GM19438 (cell line): ENCODE measurements at regions not wholly inside any gene's neighbourhood (a gene's known extent, or its start where the extent isn't known, plus 50 kb on each side); places are given as distances from the start of the nearest gene placed in this dataset.

Experiments used
- ATAC-seq: cut with Tn5 transposase; IDR thresholded peaks from one replicate; pipeline ENCODE4 v1.9.1; 2021; ENCODE audit warnings: low read depth; ENCODE audit not compliant: unreplicated experiment

DNA sequence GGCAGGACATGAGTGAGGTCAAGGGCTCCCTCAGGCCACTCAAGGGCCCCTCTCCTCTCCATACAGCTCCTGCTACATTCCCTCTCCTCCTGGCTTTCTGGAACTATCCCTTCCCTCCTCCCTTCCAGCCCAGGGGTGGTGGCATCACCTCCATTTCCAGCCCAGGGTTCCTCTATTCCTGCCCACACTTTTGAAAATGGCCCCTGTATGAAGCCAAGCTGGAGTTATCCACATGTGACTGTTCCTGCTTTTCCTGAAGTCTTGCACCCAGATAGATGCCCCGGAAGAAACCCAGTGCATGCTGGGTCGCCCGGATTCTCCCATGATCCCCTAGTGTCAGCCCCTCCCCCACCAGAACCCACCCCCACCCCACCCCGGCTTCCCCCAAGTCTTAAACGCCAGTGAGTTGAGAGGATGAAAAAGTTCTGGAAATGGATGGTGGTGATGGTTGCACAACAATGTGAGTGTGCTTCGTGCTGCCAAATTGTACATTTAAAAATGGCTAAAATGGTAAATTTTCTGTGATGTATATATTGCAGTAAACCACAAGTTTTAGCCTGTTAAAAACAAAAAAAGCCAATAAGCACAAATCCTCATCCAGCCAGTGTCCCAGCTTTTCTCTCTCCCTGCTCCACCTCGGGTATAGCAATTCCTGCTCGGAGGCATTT, 136.9 kb downstream of the SCARB1 start:
- no peak for ATAC-seq

DNA sequence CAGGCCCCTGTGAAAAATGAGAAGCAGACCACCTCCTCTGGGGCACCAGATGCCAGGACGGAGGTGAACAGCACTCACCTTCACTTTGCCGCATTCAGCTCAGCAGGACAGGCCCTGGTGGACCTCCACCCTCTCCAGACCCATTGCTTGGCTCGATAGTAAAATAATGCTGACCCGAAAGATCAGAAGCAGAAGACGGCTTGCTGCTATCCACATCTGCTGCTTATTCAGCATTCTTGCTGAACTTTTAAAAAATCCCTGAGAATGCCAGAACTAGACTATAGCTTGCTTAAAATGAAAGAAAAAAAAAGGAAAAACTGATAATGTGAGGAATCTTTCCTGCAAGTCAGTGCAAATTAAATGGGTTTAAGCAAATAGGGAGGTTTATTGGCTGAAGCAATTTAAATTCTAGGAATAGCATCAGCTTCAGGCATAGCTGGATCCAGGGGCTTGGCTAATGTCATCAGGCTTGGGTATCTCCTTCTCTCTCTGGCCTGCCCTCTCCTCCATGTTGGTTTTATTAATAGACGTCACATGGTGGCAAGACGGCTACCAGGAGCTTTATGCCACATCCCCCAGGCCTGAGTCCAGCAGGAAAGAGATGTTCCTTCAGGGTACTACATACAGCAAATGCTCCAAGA, 137.9 kb downstream of the SCARB1 start:
- no peak for ATAC-seq

DNA sequence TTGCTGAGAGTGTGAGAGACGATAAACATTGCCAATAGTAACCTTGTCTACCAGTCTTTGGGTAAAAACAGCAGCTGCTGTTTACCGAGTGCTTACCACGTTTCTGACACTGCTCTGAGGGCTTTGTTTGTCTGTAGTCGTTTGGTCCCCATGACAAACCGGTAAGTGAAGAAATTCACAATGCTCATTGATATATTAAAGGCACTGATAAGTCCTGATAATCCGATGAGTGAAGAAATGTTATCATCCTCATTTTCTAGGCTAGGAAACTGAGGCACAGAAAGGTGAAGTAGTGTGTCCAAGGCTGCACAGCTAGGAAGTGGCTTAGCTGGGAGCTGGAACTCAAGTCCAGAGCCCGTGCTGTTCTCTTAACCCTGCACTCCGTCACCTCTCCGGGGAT, 138.6 kb downstream of the SCARB1 start:
- no peak for ATAC-seq

DNA sequence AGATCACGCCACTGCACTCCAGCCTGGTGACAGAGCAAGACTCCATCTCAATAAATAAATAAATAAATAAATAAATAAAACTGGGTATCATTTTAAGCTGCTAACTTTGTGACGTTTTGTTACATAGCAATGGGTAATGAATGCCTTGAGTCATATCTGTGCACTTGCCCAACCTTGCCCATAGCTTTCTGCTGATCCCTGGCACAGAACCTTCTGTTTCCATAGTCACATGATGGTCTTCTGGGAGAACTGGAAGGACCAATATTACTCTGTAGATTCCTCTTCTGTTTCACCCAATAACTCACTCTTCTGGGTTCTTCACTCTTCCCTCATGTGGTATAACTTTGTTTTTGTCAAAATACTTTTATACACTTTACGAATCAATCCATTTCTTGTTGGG, 140.8 kb downstream of the SCARB1 start:
- ATAC-seq = no peak

DNA sequence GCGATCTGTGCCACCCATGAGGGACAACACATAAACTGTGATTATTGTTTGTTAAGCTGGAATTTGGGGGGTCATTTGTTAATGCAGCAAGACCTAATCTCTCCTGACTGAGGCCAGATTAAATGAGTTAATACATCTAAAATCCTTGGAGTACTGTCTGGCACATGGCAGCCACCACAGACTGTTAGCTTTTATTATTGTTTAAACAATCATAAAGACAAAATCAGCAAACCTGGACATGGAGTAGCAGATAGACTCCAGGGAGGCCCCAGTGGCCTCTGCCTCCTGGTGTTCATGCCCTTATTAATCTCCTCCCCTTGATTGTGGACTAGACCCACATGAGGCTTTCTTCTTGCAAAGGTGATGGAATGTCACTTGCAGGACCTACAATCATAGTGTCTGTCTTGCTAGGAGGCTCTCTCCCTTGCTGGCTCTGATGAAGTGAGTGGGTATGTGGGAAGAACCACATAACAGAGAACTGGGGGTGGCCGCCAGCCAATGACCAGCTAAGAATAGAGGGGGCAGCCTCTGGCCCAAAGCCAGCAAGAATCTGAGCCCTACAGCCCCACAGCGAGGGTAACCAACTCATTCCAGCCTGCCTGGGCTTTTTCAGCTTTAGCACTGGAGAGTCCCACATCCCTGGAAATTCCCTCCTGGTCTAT, 142.0 kb downstream of the SCARB1 start:
- no peak for ATAC-seq

DNA sequence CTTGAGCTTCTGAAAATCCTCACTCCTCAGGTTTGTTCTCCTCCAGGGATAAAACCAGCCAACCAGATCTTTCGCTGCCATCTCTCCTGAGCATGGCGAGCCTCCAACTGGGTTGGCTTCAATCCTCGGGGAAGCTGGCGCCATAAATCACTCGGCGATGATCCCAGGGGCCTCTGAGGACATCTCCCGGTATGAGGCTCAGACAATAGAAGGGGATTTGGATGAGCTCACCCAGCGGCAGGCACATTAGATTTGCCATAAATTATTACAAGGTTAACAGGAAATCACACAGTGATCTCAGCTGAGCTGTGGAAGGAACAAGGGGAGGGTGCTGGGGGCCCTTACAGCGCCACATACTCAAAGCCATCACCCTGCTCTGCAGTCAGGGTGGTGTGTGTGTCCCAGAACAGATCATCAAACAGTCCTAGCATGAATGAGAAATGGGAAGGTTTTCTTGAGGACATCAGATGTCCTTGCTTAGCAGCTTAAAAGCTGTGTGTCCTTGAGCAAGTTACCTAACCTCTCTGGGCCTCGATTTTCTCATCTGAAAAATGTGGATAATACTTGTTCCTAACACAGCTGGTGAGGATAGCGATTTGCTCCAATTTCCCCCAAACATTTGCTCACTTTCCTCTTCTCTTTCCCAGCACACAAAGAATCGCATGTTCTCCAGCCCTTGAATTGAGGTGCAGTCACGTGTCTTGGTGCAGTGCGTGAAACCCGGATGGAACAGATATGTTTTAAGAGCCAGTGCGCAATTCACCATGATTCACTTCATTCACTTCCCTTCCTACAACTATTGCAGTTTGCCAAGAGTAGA, 142.8 kb downstream of the SCARB1 start:
- no peak for ATAC-seq

DNA sequence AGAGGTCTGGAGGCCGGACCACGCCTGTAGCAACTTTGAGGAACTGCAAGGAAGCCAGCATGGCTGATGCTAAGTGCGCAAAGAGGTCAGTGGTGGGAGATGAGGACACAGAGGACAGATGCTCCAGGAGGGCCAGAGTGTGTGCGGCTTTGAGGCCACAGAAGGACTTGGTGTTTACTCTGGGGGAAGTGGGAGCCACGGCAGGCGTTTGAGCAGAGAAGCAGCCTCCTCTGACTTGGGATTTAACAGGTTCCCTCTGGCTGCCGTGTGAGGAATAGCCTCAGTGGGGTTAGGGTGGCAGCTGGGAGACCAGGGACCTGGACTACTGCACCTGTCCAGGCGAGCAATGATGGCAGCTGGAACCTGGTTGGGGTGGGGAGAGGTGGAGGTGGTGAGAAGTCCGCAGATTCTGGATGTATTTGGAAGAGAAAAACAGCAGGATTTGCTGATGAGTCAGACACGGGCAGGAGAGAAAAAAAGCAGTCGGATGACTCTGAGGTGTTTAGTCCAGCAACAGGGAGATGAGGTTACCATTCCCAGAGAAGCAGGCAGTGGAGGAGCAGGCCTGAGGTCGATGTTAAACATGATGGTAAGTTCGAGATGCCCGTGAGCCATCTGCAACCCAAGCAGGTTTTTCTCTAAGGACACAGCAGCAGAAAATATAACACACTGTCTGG, 143.5 kb downstream of the SCARB1 start:
- ATAC-seq = no peak

DNA sequence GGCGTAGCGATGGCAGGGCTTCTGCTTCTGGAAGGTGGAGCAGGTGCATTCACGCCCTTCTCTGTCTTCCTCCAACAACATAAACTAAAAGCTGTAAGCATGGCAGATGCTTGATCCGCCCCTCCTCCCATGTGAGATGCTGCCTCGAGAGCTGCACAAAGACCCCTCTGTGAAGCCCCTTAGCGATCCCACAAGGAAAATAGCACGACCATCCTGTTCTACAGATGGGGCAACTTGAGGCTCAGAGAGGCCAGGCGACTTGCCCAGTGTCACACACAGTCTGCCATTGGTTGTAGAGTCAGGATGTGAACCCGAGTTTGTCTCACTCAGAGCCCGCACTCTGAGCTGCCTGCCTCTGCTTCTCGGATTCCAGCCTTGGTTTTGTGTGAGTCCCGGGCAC, 144.4 kb downstream of the SCARB1 start:
- ATAC-seq = no peak

DNA sequence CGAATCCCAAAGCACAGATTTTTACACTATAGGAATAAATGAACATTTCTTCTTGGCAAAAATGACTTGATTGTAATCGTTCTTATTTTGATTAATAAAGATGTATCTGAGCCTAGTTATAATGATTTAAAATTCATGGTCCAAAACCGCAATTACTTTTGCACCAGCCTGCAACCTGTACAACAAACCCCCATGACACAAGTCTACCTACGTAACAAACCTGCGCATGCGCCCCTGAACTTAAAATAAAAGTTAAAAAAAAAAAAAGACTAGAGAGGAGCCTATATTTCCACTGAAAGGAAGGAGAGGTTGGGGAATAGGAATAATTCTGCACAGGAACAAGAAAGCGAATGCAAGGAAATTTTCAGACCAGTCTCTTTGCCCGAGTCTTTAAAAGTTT, 145.2 kb downstream of the SCARB1 start:
- ATAC-seq = no peak

DNA sequence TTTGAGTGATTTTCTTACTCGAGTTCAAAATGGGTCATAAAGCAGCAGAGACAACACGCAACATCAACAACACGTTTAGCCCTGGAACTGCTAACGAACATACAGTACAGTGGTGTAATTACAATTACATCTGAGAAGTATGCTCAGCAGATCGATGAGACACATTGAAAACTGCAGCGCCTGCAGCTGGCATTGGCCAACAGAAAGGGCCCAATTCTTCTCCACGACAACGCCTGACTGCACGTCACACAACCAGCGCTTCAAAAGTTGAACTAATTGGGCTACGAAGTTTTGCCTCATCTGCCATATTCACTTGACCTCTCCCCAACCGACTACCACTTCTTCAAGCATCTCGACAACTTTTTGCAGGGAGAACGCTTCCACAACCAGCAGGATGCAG, 145.6 kb downstream of the SCARB1 start:
- ATAC-seq = no peak

DNA sequence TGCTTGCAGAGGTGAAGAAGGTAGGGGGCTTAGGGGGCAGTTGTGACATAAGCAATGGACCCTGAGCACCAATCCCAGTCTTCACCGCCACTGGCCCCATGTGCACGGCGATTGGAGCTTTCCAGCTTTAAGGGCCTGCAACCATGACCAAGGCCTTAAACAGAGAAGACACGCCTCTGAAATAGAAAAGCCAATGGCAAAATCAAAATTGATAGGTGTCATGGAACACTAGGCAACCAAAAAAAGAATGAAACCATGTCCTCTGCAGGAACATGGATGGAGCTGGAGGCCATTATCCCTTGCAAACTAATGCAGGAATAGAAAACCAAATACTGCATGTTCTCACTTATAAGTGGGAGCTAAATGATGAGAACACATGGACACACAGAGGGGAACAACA, 146.3 kb downstream of the SCARB1 start:
- no peak for ATAC-seq

DNA sequence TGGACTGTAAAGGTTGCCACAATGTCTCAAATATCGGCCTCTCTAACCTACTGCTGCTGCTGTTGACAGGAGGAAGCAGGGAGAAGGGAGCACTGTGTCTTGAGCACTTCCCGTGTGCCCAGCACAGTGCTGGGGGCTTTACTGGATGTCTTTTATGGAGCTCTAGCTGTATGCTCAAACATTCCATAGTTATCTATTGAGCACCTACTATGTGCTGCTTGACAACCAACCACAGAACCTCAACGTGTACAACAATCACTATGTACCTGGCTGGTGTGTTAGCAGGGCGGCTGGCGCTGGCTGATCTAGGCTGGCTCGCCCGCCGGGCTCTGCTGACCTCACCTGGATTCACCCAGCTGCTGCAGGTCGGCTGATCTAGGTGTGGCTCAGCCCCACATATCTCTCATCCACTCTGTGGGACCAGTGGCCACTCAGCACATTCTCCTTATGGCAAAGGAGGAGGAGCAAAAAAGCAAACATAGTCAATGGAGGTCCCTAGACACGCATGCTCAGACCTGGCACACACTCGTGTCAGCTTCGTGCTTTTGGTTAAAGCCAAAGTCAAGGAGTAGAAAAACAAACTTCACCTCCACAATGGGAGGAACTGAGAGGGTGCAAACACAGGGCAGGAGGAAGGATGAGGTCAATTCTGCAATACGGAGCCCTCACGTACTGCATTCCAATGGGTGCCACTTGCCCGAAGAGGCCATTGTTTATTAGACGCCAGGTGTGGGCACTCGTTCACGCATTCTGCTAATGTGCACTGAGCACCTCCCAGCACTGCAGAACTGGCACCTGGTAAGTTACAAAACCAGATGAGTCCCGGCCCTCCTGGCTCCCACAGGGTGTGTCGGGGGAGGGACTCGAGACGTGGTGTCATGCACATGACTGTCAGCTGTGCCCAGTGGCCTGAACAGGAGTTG, 147.2 kb downstream of the SCARB1 start:
- ATAC-seq = no peak

DNA sequence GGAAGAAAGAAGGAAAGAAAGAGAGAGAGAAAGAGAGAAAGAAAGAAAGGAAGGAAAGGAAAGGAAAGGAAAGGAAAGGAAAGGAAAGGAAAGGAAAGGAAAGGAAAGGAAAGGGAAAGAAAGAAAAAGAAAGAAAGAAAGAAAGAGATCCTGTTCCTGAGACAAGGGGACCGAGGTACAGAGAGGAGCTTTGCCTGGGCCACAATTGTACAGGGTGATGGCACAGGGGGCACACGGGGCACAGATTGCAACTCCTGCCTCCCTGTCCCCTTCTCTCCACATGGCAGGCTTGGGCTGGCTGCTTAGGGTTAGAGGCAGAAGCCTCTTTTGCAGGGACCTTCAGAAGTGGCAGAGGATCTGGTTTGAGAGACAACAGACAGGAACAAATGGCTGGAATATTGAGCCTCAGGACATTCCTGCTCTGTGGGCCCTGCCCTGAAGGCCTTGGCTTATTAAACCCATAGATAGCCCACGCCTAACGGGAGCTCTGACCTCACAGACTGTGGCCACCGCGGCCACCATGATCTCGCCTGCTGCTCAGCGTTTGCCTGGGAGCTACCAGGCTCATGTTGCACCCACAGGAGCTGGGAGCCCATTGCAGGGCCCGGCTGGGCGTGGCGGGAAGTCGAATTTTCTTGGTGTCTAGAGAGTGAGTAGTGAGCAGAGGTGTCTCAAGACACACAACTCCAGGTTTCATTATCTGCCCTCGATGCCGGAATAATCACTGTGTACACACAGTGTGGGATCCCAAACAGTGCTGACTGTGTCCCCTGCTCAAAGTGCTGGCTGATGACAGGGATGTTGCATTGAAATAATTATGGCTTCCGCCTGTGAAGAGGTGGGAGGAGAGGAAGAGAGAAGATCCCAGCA, 147.9 kb upstream of the NCOR2 start:
- ATAC-seq = no peak

DNA sequence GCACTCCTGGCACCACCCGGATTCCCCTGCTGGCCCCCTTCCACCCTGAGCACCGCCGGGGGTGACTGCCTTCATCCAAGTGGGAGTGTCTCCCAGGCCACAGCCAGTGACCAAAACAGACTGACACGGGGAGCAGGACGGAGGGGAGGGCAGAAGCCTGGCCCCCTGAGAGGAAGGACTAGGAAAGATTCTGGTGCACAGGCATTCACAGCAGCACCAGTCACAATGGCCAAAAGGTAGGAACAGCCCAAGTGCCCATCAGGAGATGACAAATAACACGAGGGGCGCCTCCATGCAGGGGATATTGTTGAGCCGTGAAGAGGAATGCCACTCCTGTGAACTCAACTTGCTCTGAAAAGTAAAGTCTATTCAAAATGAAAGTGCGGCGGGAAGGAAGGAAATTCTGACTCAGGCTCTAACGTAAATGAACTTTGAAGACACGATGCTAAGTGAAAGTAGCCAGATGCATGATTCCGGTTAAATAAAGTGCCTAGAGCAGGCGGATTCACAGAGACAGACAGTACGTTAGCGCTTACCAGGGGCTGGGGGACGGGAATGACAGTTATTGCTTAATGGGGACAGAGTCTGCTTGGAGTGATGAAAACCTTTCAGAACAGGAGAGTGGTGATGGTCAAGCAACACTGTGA, 146.1 kb upstream of the NCOR2 start:
- ATAC-seq = peak; percentile 90

DNA sequence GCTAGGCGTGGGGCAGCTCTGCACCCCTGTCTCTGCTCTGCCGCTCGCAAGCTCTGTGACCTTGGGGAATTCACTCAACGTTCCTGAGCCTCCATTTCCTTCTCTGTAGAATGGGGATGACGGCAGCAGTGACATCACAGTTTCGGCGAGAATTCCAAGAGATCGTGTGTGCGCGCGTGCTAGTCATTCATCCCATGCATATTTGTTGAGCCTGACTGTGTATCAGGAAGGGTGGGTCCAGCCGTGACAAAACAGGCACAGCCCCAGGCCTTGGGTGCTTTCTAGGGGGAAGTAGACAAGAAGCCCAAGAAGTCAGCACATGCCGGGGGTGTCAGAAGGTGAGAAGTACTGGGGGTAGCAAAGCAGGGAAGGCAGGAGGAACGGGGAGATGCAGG, 145.6 kb upstream of the NCOR2 start:
- ATAC-seq = peak; percentile 32

DNA sequence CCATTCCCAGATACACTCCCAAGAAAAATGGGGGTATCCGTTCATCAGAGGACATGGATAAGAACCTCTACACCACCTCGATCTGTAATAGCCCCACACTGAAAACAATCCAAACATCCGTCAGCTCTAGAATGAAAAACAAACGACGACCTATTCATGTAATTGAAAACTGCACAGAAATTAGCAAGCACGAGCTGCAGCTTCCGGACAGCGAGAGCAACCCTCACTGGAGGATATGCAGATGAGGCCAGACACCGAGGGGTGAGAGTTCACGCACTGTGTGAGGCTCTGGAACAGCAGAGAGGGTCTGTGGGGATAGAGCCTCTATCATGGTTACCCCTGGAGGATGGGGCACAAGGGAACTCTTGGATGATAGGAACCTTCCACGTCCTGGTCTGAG, 143.9 kb upstream of the NCOR2 start:
- ATAC-seq = no peak

DNA sequence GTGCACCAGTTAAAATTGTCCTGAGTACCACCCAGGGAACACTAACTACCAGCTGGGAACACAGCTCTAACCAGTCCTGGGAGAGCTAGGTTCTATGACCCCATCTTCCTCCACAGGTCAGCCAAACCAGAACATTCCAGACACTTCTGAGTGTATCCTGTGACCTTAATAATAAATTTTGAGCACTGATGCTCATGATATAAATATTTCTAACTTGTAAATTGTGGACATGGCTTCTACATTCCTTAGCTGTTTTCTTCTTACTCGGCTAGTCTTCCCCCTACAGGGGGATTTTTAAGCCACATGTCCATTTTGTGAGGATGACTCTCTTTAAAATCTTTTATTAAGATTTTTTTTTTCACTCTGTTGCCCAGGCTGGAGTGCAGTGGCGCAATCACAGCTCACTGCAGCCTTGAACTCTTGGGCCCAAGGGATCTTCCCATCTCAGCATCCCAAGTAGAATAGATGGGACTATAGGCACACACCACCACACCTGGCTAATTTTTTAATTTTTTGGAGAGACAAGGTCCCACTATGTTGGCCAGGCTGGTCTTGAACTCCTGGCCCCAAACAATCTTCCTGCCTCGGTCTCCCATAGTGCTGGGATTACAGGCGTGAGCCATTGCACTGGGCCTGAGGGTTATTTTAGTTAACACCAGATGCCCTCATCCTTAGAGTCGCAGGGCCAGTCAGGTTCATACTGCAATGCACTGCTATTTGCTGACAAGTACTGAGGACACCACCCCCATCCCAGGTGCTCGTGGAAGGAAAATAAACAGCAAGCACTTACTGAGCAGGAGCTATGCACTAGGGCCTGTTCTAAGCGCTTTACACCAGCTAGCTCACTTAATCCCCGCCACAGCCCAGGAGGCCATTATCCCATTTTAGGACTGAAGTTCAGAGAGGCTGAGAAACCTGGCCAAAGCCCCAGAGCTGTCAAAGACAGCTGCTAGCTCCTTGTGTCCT, 142.6 kb upstream of the NCOR2 start:
- ATAC-seq = no peak
